ENCODE measurements at regions not wholly inside any gene's neighbourhood (a gene's known extent, or its start where the extent isn't known, plus 50 kb on each side); places are given as distances from the start of the nearest gene placed in this dataset.
"Not testable (repeated sequence)": the region's sequence is repeated elsewhere in the genome, so short reads cannot be mapped to it uniquely, and the experiment has no call there.

- no peak for DNase-seq (ENCODE audit: low read depth)
These were observed 185.4 kb downstream of the IGLL1 start for GRCh38 chr22:23394525-23395326.

DNA sequence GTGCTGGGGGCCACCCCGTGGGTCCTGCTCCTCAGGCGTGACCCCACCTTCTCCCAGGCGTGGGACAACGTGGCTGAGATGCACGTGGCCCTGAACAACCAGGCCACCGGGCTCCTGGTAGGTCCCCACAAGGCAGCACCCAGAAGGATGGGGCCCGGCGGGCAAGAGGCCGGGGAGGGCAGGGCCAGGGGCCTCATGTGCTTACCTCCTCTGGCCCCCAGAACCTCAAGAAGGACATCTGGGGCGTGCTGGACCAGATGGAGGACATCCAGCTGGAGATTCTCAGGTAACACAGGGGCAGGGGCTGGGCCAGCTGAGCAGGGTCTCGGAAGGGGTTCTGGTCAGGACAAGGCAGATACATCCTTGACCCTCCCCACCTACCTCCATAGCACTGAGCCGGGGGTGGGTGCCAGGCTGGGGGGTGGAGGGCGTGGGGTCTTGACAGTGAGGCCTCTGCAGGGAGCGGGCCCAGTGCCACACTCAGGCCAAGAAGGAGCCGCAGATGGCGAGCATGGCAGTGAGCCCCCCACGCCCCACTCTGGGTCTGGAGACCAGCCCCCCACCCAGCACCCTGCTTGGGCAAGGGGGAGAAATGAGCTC, 186.3 kb downstream of the IGLL1 start:
- no peak for DNase-seq (ENCODE audit: low read depth)

DNA sequence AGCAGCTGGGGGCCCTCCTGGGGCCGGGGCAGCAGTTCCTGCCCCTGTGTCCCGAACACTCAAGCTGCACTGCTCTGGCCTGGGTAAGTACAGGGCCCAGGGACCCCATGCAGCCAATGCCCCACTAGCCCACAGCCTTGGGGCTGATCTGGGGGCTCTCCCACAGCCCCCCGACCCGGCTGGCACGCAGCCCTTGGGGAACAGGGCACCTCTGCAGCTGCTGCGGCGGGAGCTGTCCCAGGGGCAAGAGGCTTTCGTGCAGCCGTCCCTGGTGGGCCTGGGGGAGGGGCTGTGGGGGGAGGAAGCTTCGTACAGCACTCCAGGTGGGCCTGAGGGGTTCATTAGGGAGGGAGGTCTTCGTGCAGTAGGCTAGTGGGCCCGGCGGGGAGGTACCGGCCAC, 186.9 kb downstream of the IGLL1 start:
- not testable (repeated sequence) for DNase-seq (ENCODE audit: low read depth)

- no peak for DNase-seq (ENCODE audit: low read depth)
These were observed 187.5 kb downstream of the IGLL1 start for GRCh38 chr22:23392420-23393121.

- DNase-seq (ENCODE audit: low read depth) = no peak
These were observed 189.1 kb downstream of the IGLL1 start for GRCh38 chr22:23391022-23391421.

- no peak for DNase-seq (ENCODE audit: low read depth)
These were observed 190.6 kb downstream of the IGLL1 start for GRCh38 chr22:23389271-23390071.

- no peak for DNase-seq (ENCODE audit: low read depth)
These were observed 191.6 kb downstream of the IGLL1 start for GRCh38 chr22:23388517-23388890.

GRCh38 chr22:23387827-23388516, 192.1 kb downstream of the IGLL1 start:
- DNase-seq (ENCODE audit: low read depth) = no peak

- no peak for DNase-seq (ENCODE audit: low read depth)
These were observed 193.1 kb downstream of the IGLL1 start for GRCh38 chr22:23386822-23387580.

DNA sequence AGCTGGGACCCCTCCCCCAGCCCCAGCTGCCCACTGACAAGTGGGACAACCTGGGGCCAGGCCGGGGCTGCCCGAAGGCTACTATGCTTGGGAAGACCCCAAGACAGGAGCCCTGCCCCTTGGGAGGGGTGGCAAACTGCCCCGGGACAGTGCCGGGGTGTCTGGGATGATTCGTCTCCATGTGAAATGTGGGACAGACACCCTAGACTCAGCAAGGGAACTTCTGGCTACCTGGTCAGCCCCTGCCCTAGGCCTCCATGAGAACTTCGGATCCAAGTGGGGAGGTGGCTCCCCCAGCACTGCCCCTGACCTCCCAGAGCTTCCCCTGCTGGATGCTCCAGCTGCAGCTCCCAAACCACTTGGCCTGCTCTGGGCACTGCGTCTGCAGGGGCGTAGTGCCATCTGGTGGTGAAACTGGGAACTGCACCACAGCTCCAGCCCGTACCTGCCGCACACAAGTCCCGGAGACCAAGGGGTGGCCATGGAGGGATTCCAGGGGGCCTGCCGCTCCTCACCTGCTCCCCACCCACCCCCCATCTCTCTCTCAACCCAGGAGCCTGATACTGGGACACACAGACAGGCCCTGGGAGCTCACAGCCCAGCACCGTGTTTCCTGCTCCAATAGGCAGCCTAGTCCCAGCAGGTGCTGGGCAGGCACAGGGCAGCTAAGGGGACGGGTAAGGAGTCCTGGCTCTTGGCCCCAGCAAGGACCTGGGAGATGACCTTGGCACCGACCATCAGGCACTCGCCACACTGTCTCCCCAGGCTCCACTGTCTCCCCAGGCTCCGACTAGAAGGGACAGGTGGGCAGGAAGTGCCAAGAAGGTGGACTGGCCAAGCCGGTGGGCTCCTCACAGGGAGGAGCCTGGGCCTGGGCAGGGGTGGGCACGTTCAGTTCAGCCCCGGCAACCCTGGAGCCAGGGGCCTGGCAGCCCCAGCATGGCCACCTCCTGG, 194.1 kb downstream of the IGLL1 start:
- no peak for DNase-seq (ENCODE audit: low read depth)

- DNase-seq (ENCODE audit: low read depth) = no peak
These were observed 195.0 kb downstream of the IGLL1 start for GRCh38 chr22:23384923-23385677.

- DNase-seq (ENCODE audit: low read depth) = no peak
These were observed 195.7 kb downstream of the IGLL1 start for GRCh38 chr22:23384431-23384830.

DNA sequence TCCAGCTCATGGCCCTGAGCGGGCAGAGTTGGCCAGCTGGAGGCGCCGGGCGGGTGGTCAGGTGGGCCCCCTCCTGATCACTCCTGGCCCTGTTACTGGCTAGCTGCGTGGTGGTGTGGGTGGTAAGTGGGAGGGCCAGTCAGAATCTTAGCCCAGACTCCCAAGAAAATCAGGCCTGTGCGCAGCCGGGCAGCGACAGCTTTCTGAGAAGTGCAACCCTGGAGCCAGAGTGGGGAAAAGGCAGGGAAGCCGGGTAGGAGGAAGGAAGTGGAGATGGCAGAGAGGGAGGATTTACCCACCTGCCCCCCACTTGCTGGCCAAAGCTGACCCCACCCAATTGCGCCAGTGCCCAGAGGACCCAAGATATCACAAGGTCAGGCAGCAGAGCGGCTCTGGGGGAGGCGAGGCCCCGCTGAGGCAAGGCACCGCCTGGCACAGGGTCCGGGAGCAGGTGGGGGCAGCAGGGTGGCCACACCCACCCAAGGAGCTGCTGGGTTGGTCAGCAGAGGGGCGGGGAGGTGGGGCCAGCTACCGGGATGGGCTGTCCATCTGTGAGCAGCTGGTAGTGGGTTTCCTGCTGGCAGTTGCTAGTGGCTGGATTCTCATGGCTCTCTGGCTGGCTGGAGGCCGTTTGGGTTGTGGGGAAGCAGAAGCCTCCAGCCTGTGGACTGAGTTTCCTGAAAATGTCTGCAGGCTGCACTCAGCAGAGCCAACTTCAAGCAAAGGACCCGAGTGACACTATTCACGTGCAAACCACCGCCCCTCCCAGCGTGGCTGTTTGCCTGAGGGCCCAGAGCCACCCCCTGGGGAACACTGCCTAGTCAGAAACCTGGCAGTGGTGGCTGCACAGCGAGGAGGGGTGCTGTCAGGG, 196.4 kb downstream of the IGLL1 start:
- no peak for DNase-seq (ENCODE audit: low read depth)

DNA sequence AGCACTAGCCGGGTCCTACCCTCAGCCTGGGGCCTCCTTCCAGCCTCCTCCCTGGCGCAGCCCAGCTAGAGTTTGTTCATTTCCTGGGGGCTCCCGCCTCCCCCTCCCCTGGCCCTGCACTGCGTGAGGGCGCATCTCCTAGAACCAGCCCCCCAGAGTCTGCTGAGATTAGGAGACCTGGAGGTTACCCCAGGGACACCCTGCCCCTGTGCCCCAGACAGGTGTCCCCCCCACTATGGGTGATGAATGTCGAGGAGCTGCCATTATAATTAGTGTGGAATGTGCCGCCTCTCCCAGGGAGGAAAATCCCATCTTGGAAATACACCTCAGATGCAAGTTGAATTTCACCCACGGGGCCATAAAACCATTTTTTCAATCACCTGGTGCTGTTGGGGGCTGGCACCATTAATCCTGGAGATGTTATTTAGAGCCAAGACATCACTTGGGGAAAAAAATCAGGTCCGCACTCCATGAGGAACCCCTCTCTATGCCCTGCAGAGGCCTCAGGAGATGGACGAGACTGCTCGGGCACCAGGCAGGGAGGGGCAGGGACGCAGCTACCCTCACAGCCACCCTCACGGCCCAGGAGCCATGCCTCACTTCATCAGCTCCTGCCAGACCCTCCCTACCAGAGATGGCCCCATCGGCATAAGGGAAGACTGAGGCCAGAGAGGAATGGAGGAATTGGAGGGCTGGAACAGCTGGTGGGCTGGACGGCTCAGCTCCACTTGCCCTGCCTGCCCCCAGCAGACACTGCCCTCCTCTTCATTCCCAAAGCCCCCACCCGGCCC, 197.5 kb downstream of the IGLL1 start:
- no peak for DNase-seq (ENCODE audit: low read depth)

GRCh38 chr22:23381661-23382427, 198.2 kb downstream of the IGLL1 start:
- no peak for DNase-seq (ENCODE audit: low read depth)

GRCh38 chr22:23380911-23381310, 199.2 kb downstream of the IGLL1 start:
- DNase-seq (ENCODE audit: low read depth) = no peak

GRCh38 chr22:23380230-23380573, 199.9 kb downstream of the IGLL1 start:
- no peak for DNase-seq (ENCODE audit: low read depth)
